ENCODE measurements at regions not wholly inside any gene's neighbourhood (a gene's known extent, or its start where the extent isn't known, plus 50 kb on each side); places are given as distances from the start of the nearest gene placed in this dataset.

DNA sequence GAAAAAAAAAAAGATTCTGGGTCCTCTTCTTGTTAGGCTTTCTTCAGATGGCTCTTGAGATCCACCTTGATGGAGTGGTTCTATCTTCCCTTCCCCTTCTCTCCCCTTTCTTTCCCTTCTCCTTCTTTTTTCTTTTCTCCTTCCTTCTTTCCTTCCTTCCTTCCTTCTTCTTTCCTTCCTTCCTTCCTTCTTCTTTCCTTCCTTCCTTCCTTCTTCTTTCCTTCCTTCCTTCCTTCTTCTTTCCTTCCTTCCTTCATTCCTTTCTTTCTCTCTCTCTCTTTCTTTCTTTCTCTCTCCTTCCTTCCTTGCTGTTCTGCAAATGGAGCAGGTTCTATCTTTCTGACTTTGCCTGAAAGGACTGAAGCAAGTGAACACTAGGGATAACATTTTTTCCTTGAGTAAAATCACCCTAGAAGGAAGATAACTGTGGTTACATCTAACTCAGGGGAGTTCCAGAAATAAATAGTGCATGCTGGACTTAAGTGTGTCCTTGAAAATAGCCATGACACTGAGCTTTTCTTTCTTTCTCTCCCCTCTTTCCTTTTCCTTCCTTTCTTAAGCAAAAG lies 68.8 kb upstream of the SEC14L1 start (continued):
- TF ChIP-seq, protein P1, sequence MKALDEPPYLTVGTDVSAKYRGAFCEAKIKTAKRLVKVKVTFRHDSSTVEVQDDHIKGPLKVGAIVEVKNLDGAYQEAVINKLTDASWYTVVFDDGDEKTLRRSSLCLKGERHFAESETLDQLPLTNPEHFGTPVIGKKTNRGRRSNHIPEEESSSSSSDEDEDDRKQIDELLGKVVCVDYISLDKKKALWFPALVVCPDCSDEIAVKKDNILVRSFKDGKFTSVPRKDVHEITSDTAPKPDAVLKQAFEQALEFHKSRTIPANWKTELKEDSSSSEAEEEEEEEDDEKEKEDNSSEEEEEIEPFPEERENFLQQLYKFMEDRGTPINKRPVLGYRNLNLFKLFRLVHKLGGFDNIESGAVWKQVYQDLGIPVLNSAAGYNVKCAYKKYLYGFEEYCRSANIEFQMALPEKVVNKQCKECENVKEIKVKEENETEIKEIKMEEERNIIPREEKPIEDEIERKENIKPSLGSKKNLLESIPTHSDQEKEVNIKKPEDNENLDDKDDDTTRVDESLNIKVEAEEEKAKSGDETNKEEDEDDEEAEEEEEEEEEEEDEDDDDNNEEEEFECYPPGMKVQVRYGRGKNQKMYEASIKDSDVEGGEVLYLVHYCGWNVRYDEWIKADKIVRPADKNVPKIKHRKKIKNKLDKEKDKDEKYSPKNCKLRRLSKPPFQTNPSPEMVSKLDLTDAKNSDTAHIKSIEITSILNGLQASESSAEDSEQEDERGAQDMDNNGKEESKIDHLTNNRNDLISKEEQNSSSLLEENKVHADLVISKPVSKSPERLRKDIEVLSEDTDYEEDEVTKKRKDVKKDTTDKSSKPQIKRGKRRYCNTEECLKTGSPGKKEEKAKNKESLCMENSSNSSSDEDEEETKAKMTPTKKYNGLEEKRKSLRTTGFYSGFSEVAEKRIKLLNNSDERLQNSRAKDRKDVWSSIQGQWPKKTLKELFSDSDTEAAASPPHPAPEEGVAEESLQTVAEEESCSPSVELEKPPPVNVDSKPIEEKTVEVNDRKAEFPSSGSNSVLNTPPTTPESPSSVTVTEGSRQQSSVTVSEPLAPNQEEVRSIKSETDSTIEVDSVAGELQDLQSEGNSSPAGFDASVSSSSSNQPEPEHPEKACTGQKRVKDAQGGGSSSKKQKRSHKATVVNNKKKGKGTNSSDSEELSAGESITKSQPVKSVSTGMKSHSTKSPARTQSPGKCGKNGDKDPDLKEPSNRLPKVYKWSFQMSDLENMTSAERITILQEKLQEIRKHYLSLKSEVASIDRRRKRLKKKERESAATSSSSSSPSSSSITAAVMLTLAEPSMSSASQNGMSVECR (CRISPR knock-in tag; IDR thresholded peaks at IDR 0.05; ENCODE audit: borderline replicate concordance): no peak

- H3K4me3 Mint-ChIP-seq: no peak overlapping the region
- no peak for ATAC-seq
- H3K27ac Mint-ChIP-seq: no peak overlapping the region
- peaks cover 5% of the 10 kb centered on the region for H3K27me3 Mint-ChIP-seq (ENCODE audit: low read depth)
- no peak for DNase-seq (ENCODE audit: low spot score)
- TF ChIP-seq ATF6 (CRISPR knock-in tag; IDR thresholded peaks at IDR 0.05) (no peak), GABPB1 (CRISPR knock-in tag; IDR thresholded peaks at IDR 0.05) (no peak), ZNF416 (CRISPR knock-in tag; IDR thresholded peaks at IDR 0.05) (no peak), OVOL2 (CRISPR knock-in tag; IDR thresholded peaks at IDR 0.05; ENCODE audit: borderline replicate concordance) (no peak), NR1H2 (CRISPR knock-in tag; IDR thresholded peaks at IDR 0.05) (no peak), KAT7 (CRISPR knock-in tag; IDR thresholded peaks at IDR 0.05; ENCODE audit: borderline replicate concordance) (no peak), AFF4 (CRISPR knock-in tag; IDR thresholded peaks at IDR 0.05; ENCODE audit: borderline replicate concordance) (no peak), ZBTB43 (CRISPR knock-in tag; IDR thresholded peaks at IDR 0.05) (no peak), FOXJ3 (CRISPR knock-in tag; IDR thresholded peaks at IDR 0.05; ENCODE audit: borderline replicate concordance) (no peak), ZNF121 (CRISPR knock-in tag; IDR thresholded peaks at IDR 0.05) (no peak), ZBTB21 (CRISPR knock-in tag; IDR thresholded peaks at IDR 0.05; ENCODE audit: borderline replicate concordance) (no peak), ZSCAN18 (CRISPR knock-in tag; IDR thresholded peaks at IDR 0.05) (no peak)
- TF ChIP-seq, protein P2, sequence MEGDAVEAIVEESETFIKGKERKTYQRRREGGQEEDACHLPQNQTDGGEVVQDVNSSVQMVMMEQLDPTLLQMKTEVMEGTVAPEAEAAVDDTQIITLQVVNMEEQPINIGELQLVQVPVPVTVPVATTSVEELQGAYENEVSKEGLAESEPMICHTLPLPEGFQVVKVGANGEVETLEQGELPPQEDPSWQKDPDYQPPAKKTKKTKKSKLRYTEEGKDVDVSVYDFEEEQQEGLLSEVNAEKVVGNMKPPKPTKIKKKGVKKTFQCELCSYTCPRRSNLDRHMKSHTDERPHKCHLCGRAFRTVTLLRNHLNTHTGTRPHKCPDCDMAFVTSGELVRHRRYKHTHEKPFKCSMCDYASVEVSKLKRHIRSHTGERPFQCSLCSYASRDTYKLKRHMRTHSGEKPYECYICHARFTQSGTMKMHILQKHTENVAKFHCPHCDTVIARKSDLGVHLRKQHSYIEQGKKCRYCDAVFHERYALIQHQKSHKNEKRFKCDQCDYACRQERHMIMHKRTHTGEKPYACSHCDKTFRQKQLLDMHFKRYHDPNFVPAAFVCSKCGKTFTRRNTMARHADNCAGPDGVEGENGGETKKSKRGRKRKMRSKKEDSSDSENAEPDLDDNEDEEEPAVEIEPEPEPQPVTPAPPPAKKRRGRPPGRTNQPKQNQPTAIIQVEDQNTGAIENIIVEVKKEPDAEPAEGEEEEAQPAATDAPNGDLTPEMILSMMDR (IDR thresholded peaks at IDR 0.05): no peak
- H3K36me3 Mint-ChIP-seq: no peaks in the 10 kb centered on the region
- ChIA-PET POLR2A (no interaction called here), CTCF (interaction anchor here (1.8 kb wide), 1 partner anchor 16 kb away, joined by 5 read pairs; no protein-coding TSS in a partner anchor)
- peaks cover 18% of the 10 kb centered on the region for H3K4me1 Mint-ChIP-seq
- no peaks in the 10 kb centered on the region for H3K9me3 Mint-ChIP-seq
These were observed 68.1 kb upstream of the SEC14L1 start for GRCh38 chr17:77072670-77073069.
